ENCODE measurements at regions not wholly inside any gene's neighbourhood (a gene's known extent, or its start where the extent isn't known, plus 50 kb on each side); places are given as distances from the start of the nearest gene placed in this dataset.

DNA sequence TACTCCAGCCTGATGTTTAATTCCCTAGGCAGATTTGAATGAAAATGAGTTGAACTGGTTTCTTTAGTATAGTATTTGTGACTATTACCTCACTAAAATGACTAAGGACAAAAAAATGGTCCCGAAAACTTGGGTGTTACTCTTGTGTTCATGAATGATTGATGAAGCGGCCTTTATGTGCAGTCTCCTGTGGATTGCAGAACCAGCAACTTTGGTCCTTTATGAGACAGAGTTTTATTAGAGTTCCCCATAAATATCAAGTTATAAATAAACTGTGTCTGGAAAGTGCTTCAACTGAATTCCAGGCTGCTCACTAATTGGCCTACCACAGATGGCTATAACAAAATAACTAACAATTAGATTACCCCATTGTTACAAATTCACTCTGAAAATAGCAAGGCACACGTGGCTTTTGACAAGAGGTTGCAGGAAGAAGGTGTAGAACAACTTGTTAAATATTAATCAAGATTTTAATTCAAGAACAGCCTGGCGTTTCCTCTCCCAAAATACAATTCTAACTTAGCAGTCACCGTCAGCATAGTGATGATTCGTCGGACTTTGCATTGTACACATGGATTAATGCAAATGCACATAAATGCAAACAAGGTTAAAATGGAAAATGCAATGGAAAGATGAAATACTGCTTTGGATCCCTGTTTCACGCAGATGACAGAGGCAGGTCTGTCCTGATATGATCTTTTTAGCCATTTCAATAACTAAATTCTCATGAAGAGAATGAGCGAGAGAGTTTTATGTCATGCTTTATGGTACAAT is 567.3 kb upstream of the ZNF717 start:
- no peak for ATAC-seq
- intact Hi-C loops (cut with micrococcal nuclease) = no loop called here
- no peaks in the 10 kb centered on the region for H3K79me2 ChIP-seq (ENCODE audit: low read length)
- no peaks in the 10 kb centered on the region for H3K9me2 ChIP-seq (replicated peaks; ENCODE audit: low read length)
- no peaks in the 10 kb centered on the region for H3K36me3 ChIP-seq (ENCODE audit: low read depth, low read length)
- DNase-seq = no peak
- no peak for TF ChIP-seq EZH2 (IDR thresholded peaks at IDR 0.05; ENCODE audit: low read length, unreplicated experiment)
- TF ChIP-seq, protein P1, sequence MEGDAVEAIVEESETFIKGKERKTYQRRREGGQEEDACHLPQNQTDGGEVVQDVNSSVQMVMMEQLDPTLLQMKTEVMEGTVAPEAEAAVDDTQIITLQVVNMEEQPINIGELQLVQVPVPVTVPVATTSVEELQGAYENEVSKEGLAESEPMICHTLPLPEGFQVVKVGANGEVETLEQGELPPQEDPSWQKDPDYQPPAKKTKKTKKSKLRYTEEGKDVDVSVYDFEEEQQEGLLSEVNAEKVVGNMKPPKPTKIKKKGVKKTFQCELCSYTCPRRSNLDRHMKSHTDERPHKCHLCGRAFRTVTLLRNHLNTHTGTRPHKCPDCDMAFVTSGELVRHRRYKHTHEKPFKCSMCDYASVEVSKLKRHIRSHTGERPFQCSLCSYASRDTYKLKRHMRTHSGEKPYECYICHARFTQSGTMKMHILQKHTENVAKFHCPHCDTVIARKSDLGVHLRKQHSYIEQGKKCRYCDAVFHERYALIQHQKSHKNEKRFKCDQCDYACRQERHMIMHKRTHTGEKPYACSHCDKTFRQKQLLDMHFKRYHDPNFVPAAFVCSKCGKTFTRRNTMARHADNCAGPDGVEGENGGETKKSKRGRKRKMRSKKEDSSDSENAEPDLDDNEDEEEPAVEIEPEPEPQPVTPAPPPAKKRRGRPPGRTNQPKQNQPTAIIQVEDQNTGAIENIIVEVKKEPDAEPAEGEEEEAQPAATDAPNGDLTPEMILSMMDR (conservative IDR thresholded peaks at IDR 0.05; ENCODE audit: low read depth, low read length) = no peak
- TF ChIP-seq EZH2phosphoT487 (IDR thresholded peaks at IDR 0.05; ENCODE audit: borderline replicate concordance, low read length) = no peak
- H3K9me3 ChIP-seq (ENCODE audit: low read length) = no peaks in the 10 kb centered on the region
- no peaks in the 10 kb centered on the region for H4K20me1 ChIP-seq (ENCODE audit: low read length)
- no peaks in the 10 kb centered on the region for H3K4me1 ChIP-seq (ENCODE audit: insufficient read depth, low read length)
- H2AFZ ChIP-seq (ENCODE audit: low read length) = no peak overlapping the region
- no peak overlapping the region for H3K9ac ChIP-seq (ENCODE audit: low read length)
- H3F3A ChIP-seq (ENCODE audit: low read length, unreplicated experiment) = no peaks in the 10 kb centered on the region
- no peak overlapping the region for H3K4me2 ChIP-seq (ENCODE audit: low read length)
- H3K27ac ChIP-seq (ENCODE audit: low read length) = no peak overlapping the region
- POLR2A ChIA-PET (ENCODE audit: unreplicated experiment) = no interaction called here
- peaks cover 16% of the 10 kb centered on the region; the same call in 1 of the 2 replicates for H3K27me3 ChIP-seq (ENCODE audit: low read length)
- H3K4me3 ChIP-seq (ENCODE audit: low read length) = no peak overlapping the region
- CTCF ChIA-PET = no interaction called here
- no TSS peak for BruUV-seq (replicated peaks)

DNA sequence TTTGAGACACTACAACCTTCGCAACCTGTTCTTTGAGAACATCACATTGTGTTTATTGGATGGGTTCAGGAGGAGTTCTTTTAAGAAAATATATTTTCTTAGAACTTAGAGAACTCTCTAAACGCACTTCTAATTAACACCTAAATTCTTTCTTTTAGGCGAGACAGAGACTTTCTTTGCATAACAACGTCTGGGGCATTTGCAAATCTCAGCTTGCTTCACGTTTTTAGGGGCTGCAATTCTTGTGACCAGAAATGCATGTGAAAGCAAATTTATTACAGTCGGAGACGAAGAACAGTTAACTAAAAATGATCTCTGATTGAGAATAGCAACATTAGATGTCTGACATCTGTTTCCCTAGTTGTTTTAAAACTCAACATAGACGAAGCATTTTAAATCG is 568.3 kb upstream of the ZNF717 start:
- Histone ChIP-seq H3K4me2 (ENCODE audit: low read length) (no peak overlapping the region), H3K4me3 (ENCODE audit: low read length) (no peak overlapping the region), H4K20me1 (ENCODE audit: low read length) (no peaks in the 10 kb centered on the region), H3K27ac (ENCODE audit: low read length) (no peak overlapping the region), H2AFZ (ENCODE audit: low read length) (no peak overlapping the region), H3K4me1 (ENCODE audit: insufficient read depth, low read length) (no peaks in the 10 kb centered on the region), H3K9me3 (ENCODE audit: low read length) (no peaks in the 10 kb centered on the region), H3F3A (ENCODE audit: low read length, unreplicated experiment) (no peaks in the 10 kb centered on the region), H3K27me3 (ENCODE audit: low read length) (peaks cover 16% of the 10 kb centered on the region; the same call in 1 of the 2 replicates), H3K9me2 (replicated peaks; ENCODE audit: low read length) (no peaks in the 10 kb centered on the region), H3K9ac (ENCODE audit: low read length) (no peak overlapping the region), H3K36me3 (ENCODE audit: low read depth, low read length) (no peaks in the 10 kb centered on the region), H3K79me2 (ENCODE audit: low read length) (no peaks in the 10 kb centered on the region)
- intact Hi-C loops (cut with micrococcal nuclease) = no loop called here
- DNase-seq (no peak), ATAC-seq (no peak)
- no peak for TF ChIP-seq EZH2phosphoT487 (IDR thresholded peaks at IDR 0.05; ENCODE audit: borderline replicate concordance, low read length)
- TF ChIP-seq, protein P1 (conservative IDR thresholded peaks at IDR 0.05; ENCODE audit: low read depth, low read length) = no peak
- no peak for TF ChIP-seq EZH2 (IDR thresholded peaks at IDR 0.05; ENCODE audit: low read length, unreplicated experiment)
- ChIA-PET POLR2A (ENCODE audit: unreplicated experiment) (no interaction called here), CTCF (no interaction called here)
- BruUV-seq (replicated peaks) = no TSS peak

DNA sequence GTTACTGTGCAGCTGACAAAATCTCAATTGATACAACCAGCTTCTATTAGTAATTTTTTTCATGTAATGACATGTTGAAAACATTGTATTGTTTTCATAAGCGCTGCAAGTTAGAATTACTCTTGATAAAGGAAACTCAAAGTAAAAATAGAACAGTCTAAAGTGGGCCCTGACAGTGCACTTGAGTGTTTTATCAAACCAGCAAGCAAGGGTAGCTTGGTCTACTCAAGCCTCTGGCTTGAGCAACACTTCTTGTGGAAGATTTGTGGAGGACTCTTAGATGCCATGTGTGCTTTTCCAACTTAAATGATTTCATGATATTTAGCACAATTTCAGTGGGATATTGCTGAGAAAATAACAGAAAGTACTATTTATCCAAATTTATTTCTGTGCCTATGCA is 575.7 kb upstream of the ZNF717 start:
- Histone ChIP-seq H3K4me2 (ENCODE audit: low read length) (no peak overlapping the region), H3K27ac (ENCODE audit: low read length) (no peak overlapping the region), H3K9ac (ENCODE audit: low read length) (no peak overlapping the region), H2AFZ (ENCODE audit: low read length) (no peak overlapping the region), H3K9me3 (ENCODE audit: low read length) (no peaks in the 10 kb centered on the region), H3K36me3 (ENCODE audit: low read depth, low read length) (no peaks in the 10 kb centered on the region), H3K4me3 (ENCODE audit: low read length) (no peak overlapping the region), H3K79me2 (ENCODE audit: low read length) (no peaks in the 10 kb centered on the region), H3F3A (ENCODE audit: low read length, unreplicated experiment) (no peaks in the 10 kb centered on the region), H3K27me3 (ENCODE audit: low read length) (peaks cover 5% of the 10 kb centered on the region; the same call in 1 of the 2 replicates), H4K20me1 (ENCODE audit: low read length) (no peaks in the 10 kb centered on the region), H3K9me2 (replicated peaks; ENCODE audit: low read length) (no peaks in the 10 kb centered on the region), H3K4me1 (ENCODE audit: insufficient read depth, low read length) (no peaks in the 10 kb centered on the region)
- ATAC-seq (no peak), DNase-seq (no peak)
- ChIA-PET CTCF (interaction anchor here (0.7 kb wide), 1 partner anchor 211 kb away, joined by 4 read pairs; no protein-coding TSS in a partner anchor), POLR2A (ENCODE audit: unreplicated experiment) (no interaction called here)
- TF ChIP-seq, protein P1 (conservative IDR thresholded peaks at IDR 0.05; ENCODE audit: low read depth, low read length) = no peak
- no peak for TF ChIP-seq EZH2phosphoT487 (IDR thresholded peaks at IDR 0.05; ENCODE audit: borderline replicate concordance, low read length)
- no peak for TF ChIP-seq EZH2 (IDR thresholded peaks at IDR 0.05; ENCODE audit: low read length, unreplicated experiment)
- intact Hi-C loops (cut with micrococcal nuclease) = no loop called here
- no TSS peak for BruUV-seq (replicated peaks)
